SK-N-SH (cell line): ENCODE measurements at regions not wholly inside any gene's neighbourhood (a gene's known extent, or its start where the extent isn't known, plus 50 kb on each side); places are given as distances from the start of the nearest gene placed in this dataset.

Experiments used
- CTCF ChIA-PET: fragments of 300-600, 350-600 bp; formaldehyde crosslinking; extraction: SDS; loops from one replicate; lab custom pipeline; 2021; lab: Yijun Ruan, JAX
- POLR2A ChIA-PET: fragments of 350-600 bp; sonication (Branson Sonifier 250); formaldehyde crosslinking; extraction: SDS; loops from one replicate; lab custom pipeline; 2020; ENCODE audit warnings: antibody characterized with exemption, inconsistent platforms; lab: Yijun Ruan, JAX
- DNase-seq: peaks from one replicate; pipeline ENCODE4 v3.0.0; 2012
- H2AFZ ChIP-seq: fragments of 200-600 bp; sonication (generic); 2 replicates; pipeline ENCODE4 v1.8.1; 2016; ENCODE audit warnings: antibody characterized with exemption, mild to moderate bottlenecking, low read depth
- H3F3A ChIP-seq: fragments of 200-600 bp; sonication (generic); replicated peaks from 2 replicates; pipeline ENCODE3; 2016; ENCODE audit warnings: antibody characterized with exemption, mild to moderate bottlenecking; ENCODE audit not compliant: insufficient read depth
- H3K27ac ChIP-seq, 2 experiments: fragments of 200-500 bp in 1 of 2; fragments of 200-600 bp in 1 of 2; sonication (Bioruptor generic) in 1 of 2; sonication (generic), shearing (Covaris generic) in 1 of 2; 2 replicates each; pipeline versions ENCODE4 v1.5.1 to v1.6.1; 2014 to 2016; ENCODE audit warnings: low read depth in 2 of 2, inconsistent platforms in 1 of 2, low read length in 1 of 2, mild to moderate bottlenecking in 1 of 2, mixed read lengths in 1 of 2
- H3K27me3 ChIP-seq: fragments of 200-600 bp; sonication (generic), shearing (Covaris generic); 2 replicates; pipeline ENCODE4 v1.6.1; 2016; ENCODE audit warnings: mixed run types; ENCODE audit not compliant: insufficient read depth
- H3K36me3 ChIP-seq, 2 experiments: fragments of 200-500 bp in 1 of 2; fragments of 200-600 bp in 1 of 2; sonication (Bioruptor generic) in 1 of 2; sonication (generic) in 1 of 2; replicated peaks in 1 of 2; 2 replicates each; pipeline versions ENCODE3 to v1.5.1; 2014 to 2016; ENCODE audit warnings: low read length in 1 of 2, mild to moderate bottlenecking in 1 of 2; ENCODE audit not compliant: insufficient read depth in 2 of 2, control insufficient read depth in 1 of 2
- H3K4me1 ChIP-seq, 2 experiments: fragments of 200-500 bp in 1 of 2; fragments of 200-600 bp in 1 of 2; sonication (Bioruptor generic) in 1 of 2; sonication (generic), shearing (Covaris generic) in 1 of 2; 2 replicates each; pipeline versions ENCODE4 v1.5.1 to v1.6.1; 2014 to 2016; ENCODE audit warnings: low read depth in 1 of 2, low read length in 1 of 2, mixed run types in 1 of 2; ENCODE audit not compliant: insufficient read depth in 2 of 2, control insufficient read depth in 1 of 2
- H3K4me2 ChIP-seq: fragments of 200-600 bp; sonication (generic), shearing (Covaris generic); 2 replicates; pipeline ENCODE4 v1.6.1; 2017; ENCODE audit warnings: mixed run types
- H3K4me3 ChIP-seq, 2 experiments: fragments of 200-500 bp in 1 of 2; fragments of 200-600 bp in 1 of 2; sonication (Bioruptor generic) in 1 of 2; sonication (generic), shearing (Covaris generic) in 1 of 2; 2 replicates each; pipeline versions ENCODE4 v1.5.1 to v1.8.1; 2014 to 2016; ENCODE audit warnings: low read depth in 2 of 2, inconsistent platforms in 1 of 2, low read length in 1 of 2, mild to moderate bottlenecking in 1 of 2, mixed read lengths in 1 of 2, moderate library complexity in 1 of 2
- H3K79me2 ChIP-seq: fragments of 200-600 bp; sonication (generic); 2 replicates; pipeline ENCODE4 v1.8.1; 2017; ENCODE audit warnings: mild to moderate bottlenecking; ENCODE audit not compliant: insufficient read depth
- H3K9ac ChIP-seq: fragments of 200-600 bp; sonication (generic); 2 replicates; pipeline ENCODE4 v1.6.1; 2017; ENCODE audit warnings: mixed run types
- H3K9me2 ChIP-seq: fragments of 200-600 bp; sonication (generic); 2 replicates; pipeline ENCODE4 v1.6.1; 2017; ENCODE audit warnings: mixed run types
- H3K9me3 ChIP-seq: fragments of 200-600 bp; sonication (generic); 2 replicates; pipeline ENCODE4 v1.6.1; 2017; ENCODE audit warnings: mixed run types, mild to moderate bottlenecking, moderate library complexity
- H4K20me1 ChIP-seq: fragments of 200-600 bp; sonication (generic); 2 replicates; pipeline ENCODE4 v1.6.1; 2017; ENCODE audit warnings: mild to moderate bottlenecking, mixed run types; ENCODE audit not compliant: insufficient read depth
- ELF1 ChIP-seq: IDR thresholded peaks from 2 replicates; pipeline ENCODE4 v1.4.0; 2012
- EP300 ChIP-seq, 2 experiments: IDR thresholded peaks; 2 replicates each; pipeline versions ENCODE4 v1.4.0 to v1.6.1; 2012; ENCODE audit warnings: borderline replicate concordance in 1 of 2, low read depth in 1 of 2, low read length in 1 of 2
- FOXM1 ChIP-seq: IDR thresholded peaks from 2 replicates; pipeline ENCODE4 v1.4.0; 2012; ENCODE audit warnings: low read depth, mild to moderate bottlenecking
- GABPA ChIP-seq: IDR thresholded peaks from 2 replicates; pipeline ENCODE4 v1.4.0; 2012; ENCODE audit warnings: low read depth, mild to moderate bottlenecking
- JUND ChIP-seq: IDR thresholded peaks from 2 replicates; pipeline ENCODE4 v1.4.0; 2012
- MXI1 ChIP-seq: IDR thresholded peaks from 2 replicates; pipeline ENCODE4 v1.6.1; 2012; ENCODE audit warnings: mild to moderate bottlenecking, low read depth, low read length, improper control_type of control experiment
- NRF1 ChIP-seq: IDR thresholded peaks from 2 replicates; pipeline ENCODE4 v1.6.1; 2012; ENCODE audit warnings: low read depth, mild to moderate bottlenecking, low read length
- RAD21 ChIP-seq: IDR thresholded peaks from 2 replicates; pipeline ENCODE4 v1.6.1; 2012; ENCODE audit warnings: mild to moderate bottlenecking, low read length
- RFX5 ChIP-seq: IDR thresholded peaks from 2 replicates; pipeline ENCODE4 v1.6.1; 2012; ENCODE audit warnings: mild to moderate bottlenecking, improper control_type of control experiment, low read length
- RXRA ChIP-seq: IDR thresholded peaks from 2 replicates; pipeline ENCODE4 v1.4.0; 2012; ENCODE audit warnings: low read depth, mild to moderate bottlenecking, borderline replicate concordance
- SMC3 ChIP-seq: IDR thresholded peaks from 2 replicates; pipeline ENCODE4 v1.6.1; 2012; ENCODE audit warnings: low read depth, low read length, improper control_type of control experiment
- TAF1 ChIP-seq: IDR thresholded peaks from 2 replicates; pipeline ENCODE4 v1.6.1; 2012; ENCODE audit warnings: low read depth, mild to moderate bottlenecking, low read length, moderate library complexity, borderline replicate concordance
- YY1 ChIP-seq: IDR thresholded peaks from 2 replicates; pipeline ENCODE4 v1.4.0; 2012; ENCODE audit warnings: low read depth, mild to moderate bottlenecking
- WGBS: methylation state at CpG from one replicate; pipeline ENCODE4 v1.1.6; 2017; ENCODE audit warnings: low lambda C conversion rate; 5-methylcytosine and 5-hydroxymethylcytosine counted together
- TF ChIP-seq, protein P1 (sequence below): IDR thresholded peaks from 2 replicates; pipeline ENCODE4 v1.4.0; 2012; ENCODE audit warnings: low read depth, borderline replicate concordance
- TF ChIP-seq, protein P2 (sequence below): IDR thresholded peaks from 2 replicates; pipeline ENCODE4 v1.4.0; 2012; ENCODE audit warnings: low read depth, borderline replicate concordance

DNA sequence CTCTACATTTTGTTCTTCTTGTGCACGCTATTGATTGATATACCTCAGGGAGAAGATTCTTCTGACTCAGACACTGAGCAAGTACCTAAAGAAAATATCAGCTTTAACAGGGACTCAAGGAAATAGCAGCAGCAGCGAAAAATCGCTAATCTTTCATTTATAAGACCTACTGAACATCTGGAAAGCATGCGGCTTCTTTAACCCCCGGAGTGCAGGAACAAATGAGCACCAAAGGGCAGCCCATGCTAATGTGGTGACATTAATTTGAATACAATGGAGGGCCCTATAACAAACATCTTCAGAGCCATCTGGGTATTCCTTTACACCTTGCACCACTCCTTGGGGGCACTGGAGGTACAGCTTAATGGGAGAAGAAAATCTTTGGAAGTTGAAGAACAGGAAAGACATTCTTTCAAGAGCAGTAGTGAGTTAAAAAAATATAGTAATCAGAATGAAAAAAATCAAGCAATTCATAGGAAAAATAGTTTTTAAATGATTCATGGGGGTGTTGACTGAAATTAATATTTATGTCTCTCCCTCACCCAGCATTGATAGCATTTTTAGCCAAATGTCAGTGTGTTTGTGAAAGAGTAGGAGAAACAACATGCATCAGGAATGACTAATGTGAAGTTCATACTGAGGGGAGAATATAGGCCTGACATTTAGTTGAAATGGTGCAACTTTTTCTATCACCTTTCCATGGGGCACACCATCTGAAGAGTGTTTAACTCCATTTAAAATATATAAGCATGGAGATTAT lies 281.7 kb downstream of the HRH4 start:
- no peaks in the 10 kb centered on the region for H3K79me2 ChIP-seq
- H3K27ac ChIP-seq = no peak overlapping the region
- no peak overlapping the region for H3K4me2 ChIP-seq
- TF ChIP-seq YY1 (no peak), ELF1 (no peak), EP300 (IDR thresholded peaks at IDR 0.05; ENCODE audit: borderline replicate concordance in 1 of 2, low read depth in 1 of 2, low read length in 1 of 2) (no peak), JUND (no peak), MXI1 (no peak)
- TF ChIP-seq, protein P1, sequence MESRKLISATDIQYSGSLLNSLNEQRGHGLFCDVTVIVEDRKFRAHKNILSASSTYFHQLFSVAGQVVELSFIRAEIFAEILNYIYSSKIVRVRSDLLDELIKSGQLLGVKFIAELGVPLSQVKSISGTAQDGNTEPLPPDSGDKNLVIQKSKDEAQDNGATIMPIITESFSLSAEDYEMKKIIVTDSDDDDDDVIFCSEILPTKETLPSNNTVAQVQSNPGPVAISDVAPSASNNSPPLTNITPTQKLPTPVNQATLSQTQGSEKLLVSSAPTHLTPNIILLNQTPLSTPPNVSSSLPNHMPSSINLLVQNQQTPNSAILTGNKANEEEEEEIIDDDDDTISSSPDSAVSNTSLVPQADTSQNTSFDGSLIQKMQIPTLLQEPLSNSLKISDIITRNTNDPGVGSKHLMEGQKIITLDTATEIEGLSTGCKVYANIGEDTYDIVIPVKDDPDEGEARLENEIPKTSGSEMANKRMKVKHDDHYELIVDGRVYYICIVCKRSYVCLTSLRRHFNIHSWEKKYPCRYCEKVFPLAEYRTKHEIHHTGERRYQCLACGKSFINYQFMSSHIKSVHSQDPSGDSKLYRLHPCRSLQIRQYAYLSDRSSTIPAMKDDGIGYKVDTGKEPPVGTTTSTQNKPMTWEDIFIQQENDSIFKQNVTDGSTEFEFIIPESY = no peak
- DNase-seq = no peak
- H4K20me1 ChIP-seq = no peaks in the 10 kb centered on the region
- no peaks in the 10 kb centered on the region for H3F3A ChIP-seq
- POLR2A ChIA-PET = no interaction called here
- no peak overlapping the region for H2AFZ ChIP-seq
- H3K27me3 ChIP-seq = 0 out of 2 replicates have a peak, but pooled peaks cover 4% of the 10 kb centered on the region
- no peak overlapping the region for H3K9ac ChIP-seq
- H3K9me2 ChIP-seq = no peaks in the 10 kb centered on the region
- 58% methylated on average over 5 of the region's 5 CpGs for WGBS
- CTCF ChIA-PET = interaction anchor here (2.3 kb wide), 1 partner anchor 15 kb away, joined by 7 read pairs; no protein-coding TSS in a partner anchor
- H3K4me1 ChIP-seq = no peaks in the 10 kb centered on the region
- no peak overlapping the region for H3K4me3 ChIP-seq
- no peaks in the 10 kb centered on the region for H3K36me3 ChIP-seq
- H3K9me3 ChIP-seq = no peaks in the 10 kb centered on the region

DNA sequence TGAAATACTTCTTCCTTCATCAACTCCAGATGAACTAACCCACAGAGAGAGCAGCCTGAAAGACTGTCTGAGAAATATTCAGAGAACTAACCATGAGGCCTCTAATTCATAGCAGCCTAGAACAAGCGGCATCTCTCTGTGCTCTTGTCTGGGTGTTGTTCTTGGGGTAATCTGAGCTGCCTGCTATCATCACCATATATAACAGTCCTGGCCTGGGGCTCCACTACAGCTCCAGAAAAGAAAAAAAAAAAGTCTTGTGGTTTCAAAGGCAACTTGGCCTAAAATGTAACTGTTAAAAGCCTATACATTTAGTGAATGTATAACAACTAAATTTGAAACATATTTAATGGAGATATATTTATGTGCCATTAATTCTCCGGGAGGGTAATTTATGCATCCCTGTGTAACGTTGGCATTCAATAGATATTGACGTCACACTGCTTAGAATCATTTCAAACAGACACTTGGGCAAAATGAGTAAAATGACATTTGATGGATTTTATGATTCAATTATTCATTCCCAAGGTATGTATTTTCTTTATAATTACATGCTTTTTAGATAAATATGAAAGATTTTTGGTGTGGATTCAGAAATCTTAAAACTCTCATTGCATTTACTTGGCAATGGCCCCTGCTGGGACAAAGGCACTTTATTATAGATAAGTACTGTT lies 294.3 kb downstream of the HRH4 start:
- Histone ChIP-seq H3K79me2 (no peaks in the 10 kb centered on the region), H3K4me1 (no peaks in the 10 kb centered on the region; a peak in 2 of 4 replicates), H3K27ac (no peak overlapping the region), H3K36me3 (no peaks in the 10 kb centered on the region), H3K4me2 (no peak overlapping the region), H3K4me3 (no peak overlapping the region), H4K20me1 (no peaks in the 10 kb centered on the region), H3K9ac (no peak overlapping the region), H3K27me3 (no peaks in the 10 kb centered on the region), H3K9me3 (no peaks in the 10 kb centered on the region), H3K9me2 (no peaks in the 10 kb centered on the region), H3F3A (no peaks in the 10 kb centered on the region), H2AFZ (no peak overlapping the region)
- WGBS = 26% methylated on average over 4 of the region's 4 CpGs
- TF ChIP-seq RFX5 (no peak), GABPA (no peak), RAD21 (no peak), SMC3 (no peak), FOXM1 (no peak), NRF1 (no peak), TAF1 (no peak), RXRA (no peak)
- TF ChIP-seq, protein P2, sequence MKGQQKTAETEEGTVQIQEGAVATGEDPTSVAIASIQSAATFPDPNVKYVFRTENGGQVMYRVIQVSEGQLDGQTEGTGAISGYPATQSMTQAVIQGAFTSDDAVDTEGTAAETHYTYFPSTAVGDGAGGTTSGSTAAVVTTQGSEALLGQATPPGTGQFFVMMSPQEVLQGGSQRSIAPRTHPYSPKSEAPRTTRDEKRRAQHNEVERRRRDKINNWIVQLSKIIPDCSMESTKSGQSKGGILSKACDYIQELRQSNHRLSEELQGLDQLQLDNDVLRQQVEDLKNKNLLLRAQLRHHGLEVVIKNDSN = no peak
- ChIA-PET POLR2A (no interaction called here), CTCF (interaction anchor here (2.8 kb wide), 1 partner anchor 28 kb away, joined by 12 read pairs; no protein-coding TSS in a partner anchor)
- DNase-seq = no peak
